Calu3 (cell line): ENCODE measurements at regions not wholly inside any gene's neighbourhood (a gene's known extent, or its start where the extent isn't known, plus 50 kb on each side); places are given as distances from the start of the nearest gene placed in this dataset.

ENCODE experiments used
- BruUV-seq: library from RNA; stranded (reverse); fragments of 400-500 nt; replicated peaks from 2 replicates; lab custom pipeline; 2021; lab: Mats Ljungman, UMichigan
- CTCF ChIA-PET: fragments of 300-600 bp; sonication (Branson Sonifier 250); formaldehyde crosslinking; loops from one replicate; lab custom pipeline; 2022; ENCODE audit warnings: antibody characterized with exemption; lab: Charles Lee
- DNase-seq: peaks from one replicate; pipeline ENCODE4 v3.0.0; 2022
- H3K27ac Mint-ChIP-seq: one replicate; pipeline ENCODE4 v1.8.0; 2022; ENCODE audit warnings: mixed read lengths; ENCODE audit not compliant: unreplicated experiment
- H3K27me3 Mint-ChIP-seq: one replicate; pipeline ENCODE4 v1.8.0; 2022; ENCODE audit warnings: mixed read lengths; ENCODE audit not compliant: unreplicated experiment
- H3K36me3 Mint-ChIP-seq: one replicate; pipeline ENCODE4 v1.8.0; 2022; ENCODE audit warnings: mild to moderate bottlenecking, moderate library complexity, mixed read lengths; ENCODE audit not compliant: insufficient read depth, unreplicated experiment
- H3K4me1 Mint-ChIP-seq: one replicate; pipeline ENCODE4 v1.8.0; 2022; ENCODE audit warnings: mild to moderate bottlenecking, low read depth, mixed read lengths; ENCODE audit not compliant: unreplicated experiment
- H3K4me3 Mint-ChIP-seq: one replicate; pipeline ENCODE4 v1.8.0; 2022; ENCODE audit warnings: mild to moderate bottlenecking, low read depth, moderate library complexity, mixed read lengths; ENCODE audit not compliant: unreplicated experiment
- H3K9me3 Mint-ChIP-seq: one replicate; pipeline ENCODE4 v1.8.0; 2022; ENCODE audit warnings: low read depth, mixed read lengths; ENCODE audit not compliant: unreplicated experiment
- CTCF ChIP-seq: fragments of 200-600 bp; IDR thresholded peaks from one replicate; pipeline ENCODE4 v1.8.0; 2022; ENCODE audit warnings: antibody characterized with exemption; ENCODE audit not compliant: unreplicated experiment
- intact Hi-C: fragments of 100-400 bp; cut with micrococcal nuclease; formaldehyde crosslinking; loops from one replicate; pipeline ENCODE4 v1.10.0; 2022; ENCODE audit not compliant: unreplicated experiment

- no peak for DNase-seq
Measured at GRCh38 chr22:48530666-48531065, 1297.0 kb downstream of the BRD1 start.

GRCh38 chr22:48528221-48528915 lies 1299.3 kb downstream of the BRD1 start:
- no peak overlapping the region for H3K4me3 Mint-ChIP-seq
- no peaks in the 10 kb centered on the region for H3K27me3 Mint-ChIP-seq
- DNase-seq = no peak
- H3K36me3 Mint-ChIP-seq = peaks cover 21% of the 10 kb centered on the region
- peaks cover 19% of the 10 kb centered on the region for H3K9me3 Mint-ChIP-seq
- CTCF ChIA-PET = no interaction called here
- TF ChIP-seq CTCF = no peak
- no peaks in the 10 kb centered on the region for H3K4me1 Mint-ChIP-seq
- H3K27ac Mint-ChIP-seq = no peak overlapping the region
- intact Hi-C loops = no loop called here
- BruUV-seq = no TSS peak

More at GRCh38 chr22:48530666-48531065, 1297.0 kb downstream of the BRD1 start:
- BruUV-seq = no TSS peak
- Mint-ChIP-seq H3K27ac (no peak overlapping the region), H3K4me1 (no peaks in the 10 kb centered on the region), H3K27me3 (no peaks in the 10 kb centered on the region), H3K9me3 (peaks cover 18% of the 10 kb centered on the region), H3K36me3 (peaks cover 15% of the 10 kb centered on the region), H3K4me3 (no peak overlapping the region)
- intact Hi-C loops = no loop called here
- TF ChIP-seq CTCF = no peak
- CTCF ChIA-PET = no interaction called here

GRCh38 chr22:48523761-48524160 lies 1303.9 kb downstream of the BRD1 start:
- CTCF ChIA-PET = no interaction called here
- Mint-ChIP-seq H3K27me3 (no peaks in the 10 kb centered on the region), H3K36me3 (peaks cover 13% of the 10 kb centered on the region), H3K9me3 (peaks cover 14% of the 10 kb centered on the region), H3K4me1 (no peaks in the 10 kb centered on the region), H3K27ac (no peak overlapping the region), H3K4me3 (no peak overlapping the region)
- no TSS peak for BruUV-seq
- no peak for TF ChIP-seq CTCF
- intact Hi-C loops = no loop called here
- no peak for DNase-seq

GRCh38 chr22:48523091-48523490 lies 1304.6 kb downstream of the BRD1 start:
- CTCF ChIA-PET = no interaction called here
- H3K36me3 Mint-ChIP-seq = peaks cover 8% of the 10 kb centered on the region
- no peaks in the 10 kb centered on the region for H3K27me3 Mint-ChIP-seq
- intact Hi-C loops = no loop called here
- BruUV-seq = no TSS peak
- peaks cover 12% of the 10 kb centered on the region for H3K9me3 Mint-ChIP-seq
- H3K4me3 Mint-ChIP-seq = no peak overlapping the region
- no peak for DNase-seq
- no peaks in the 10 kb centered on the region for H3K4me1 Mint-ChIP-seq
- TF ChIP-seq CTCF = no peak
- H3K27ac Mint-ChIP-seq = no peak overlapping the region
